Neuronal stem cell (in vitro differentiated cells): ENCODE measurements at regions not wholly inside any gene's neighbourhood (a gene's known extent, or its start where the extent isn't known, plus 50 kb on each side); places are given as distances from the start of the nearest gene placed in this dataset.

Source experiments
- DNase-seq: peaks from one replicate; pipeline ENCODE4 v3.0.0-alpha.2; 2013; ENCODE audit warnings: low spot score
- H2AFZ ChIP-seq: one replicate; pipeline ENCODE4 v1.6.1; 2013; ENCODE audit warnings: mild to moderate bottlenecking, low read length, inconsistent platforms
- H2AK5ac ChIP-seq: 2 replicates; pipeline ENCODE4 v1.6.1; 2013; ENCODE audit warnings: low read depth, mild to moderate bottlenecking, inconsistent platforms, low read length, moderate library complexity, mixed read lengths
- H2BK120ac ChIP-seq: 2 replicates; pipeline ENCODE4 v1.6.1; 2013; ENCODE audit warnings: low read depth, mild to moderate bottlenecking, inconsistent platforms, low read length, moderate library complexity, mixed read lengths
- H2BK12ac ChIP-seq: one replicate; pipeline ENCODE4 v1.6.1; 2013; ENCODE audit warnings: low read length, inconsistent platforms
- H2BK15ac ChIP-seq: 2 replicates; pipeline ENCODE4 v1.6.1; 2013; ENCODE audit warnings: mild to moderate bottlenecking, low read length, inconsistent platforms, mixed read lengths
- H2BK5ac ChIP-seq: one replicate; pipeline ENCODE4 v1.6.1; 2013; ENCODE audit warnings: inconsistent platforms, mild to moderate bottlenecking, low read length, moderate library complexity
- H3K14ac ChIP-seq: one replicate; pipeline ENCODE4 v1.6.1; 2013; ENCODE audit warnings: low read length, inconsistent platforms
- H3K18ac ChIP-seq: 2 replicates; pipeline ENCODE4 v1.6.1; 2013; ENCODE audit warnings: low read length, inconsistent platforms
- H3K23ac ChIP-seq: 2 replicates; pipeline ENCODE4 v1.6.1; 2013; ENCODE audit warnings: low read depth, mild to moderate bottlenecking, mixed read lengths, low read length, inconsistent platforms; ENCODE audit not compliant: poor library complexity
- H3K27ac ChIP-seq: replicated peaks from 3 replicates; pipeline ENCODE4 v1.5.1; 2013; ENCODE audit warnings: low read length, inconsistent platforms
- H3K27me3 ChIP-seq, 3 experiments: 2 replicates each; pipeline ENCODE4 v1.6.1; 2013; ENCODE audit warnings: low read length in 3 of 3, mild to moderate bottlenecking in 2 of 3, inconsistent platforms in 1 of 3, low read depth in 1 of 3, mixed read lengths in 1 of 3, moderate library complexity in 1 of 3; ENCODE audit not compliant: control insufficient read depth in 3 of 3, insufficient read depth in 3 of 3
- H3K36me3 ChIP-seq, 2 donors: replicated peaks in 1 of 2; 2 replicates each; pipeline ENCODE4 v1.6.1; 2013; ENCODE audit warnings: low read length in 2 of 2; ENCODE audit not compliant: control insufficient read depth in 2 of 2, insufficient read depth in 2 of 2
- H3K4ac ChIP-seq: 2 replicates; pipeline ENCODE4 v1.6.1; 2013; ENCODE audit warnings: inconsistent platforms, mild to moderate bottlenecking, low read length, moderate library complexity
- H3K4me1 ChIP-seq, 2 donors: 1 replicate in 1 of 2; 2 replicates in 1 of 2; pipeline ENCODE4 v1.6.1; 2013; ENCODE audit warnings: low read length in 2 of 2, low read depth in 1 of 2; ENCODE audit not compliant: control insufficient read depth in 2 of 2, insufficient read depth in 1 of 2
- H3K4me2 ChIP-seq: one replicate; pipeline ENCODE4 v1.6.1; 2013; ENCODE audit warnings: mild to moderate bottlenecking, low read length, inconsistent platforms; ENCODE audit not compliant: insufficient read depth, poor library complexity, severe bottlenecking
- H3K4me3 ChIP-seq, 2 donors: 2 replicates each; pipeline ENCODE4 v1.5.1; 2013; ENCODE audit warnings: low read length in 2 of 2, mild to moderate bottlenecking in 2 of 2, inconsistent platforms in 1 of 2, moderate library complexity in 1 of 2
- H3K79me1 ChIP-seq: one replicate; pipeline ENCODE4 v1.6.1; 2013; ENCODE audit warnings: low read depth, mild to moderate bottlenecking, inconsistent platforms, low read length, moderate library complexity
- H3K9ac ChIP-seq: one replicate; pipeline ENCODE4 v1.6.1; 2013; ENCODE audit warnings: mild to moderate bottlenecking, low read depth, low read length, inconsistent platforms; ENCODE audit not compliant: poor library complexity
- H3K9me3 ChIP-seq, 2 donors: replicated peaks in 1 of 2; 2 replicates each; pipeline versions ENCODE3 to v1.6.1; 2013; ENCODE audit warnings: low read length in 2 of 2, mild to moderate bottlenecking in 2 of 2, inconsistent platforms in 1 of 2, low read depth in 1 of 2, mixed read lengths in 1 of 2, moderate library complexity in 1 of 2; ENCODE audit not compliant: control insufficient read depth in 2 of 2, insufficient read depth in 1 of 2
- H4K8ac ChIP-seq: one replicate; pipeline ENCODE4 v1.6.1; 2013; ENCODE audit warnings: low read depth, mild to moderate bottlenecking, inconsistent platforms, low read length, moderate library complexity
- H4K91ac ChIP-seq: one replicate; pipeline ENCODE4 v1.6.1; 2013; ENCODE audit warnings: low read length, low read depth, mild to moderate bottlenecking, inconsistent platforms; ENCODE audit not compliant: poor library complexity
- WGBS, 2 donors: extraction: QIAGEN DNeasy Blood & Tissue Kit; methylation state at CpG; one replicate each; pipeline ENCODE4 v1.1.7; 2013; ENCODE audit warnings: missing lambda C conversion rate in 2 of 2, mixed read lengths in 1 of 2; ENCODE audit not compliant: insufficient read length in 2 of 2, insufficient replicate concordance in 1 of 2; ENCODE audit errors: extremely low coverage in 2 of 2; 5-methylcytosine and 5-hydroxymethylcytosine counted together

DNA sequence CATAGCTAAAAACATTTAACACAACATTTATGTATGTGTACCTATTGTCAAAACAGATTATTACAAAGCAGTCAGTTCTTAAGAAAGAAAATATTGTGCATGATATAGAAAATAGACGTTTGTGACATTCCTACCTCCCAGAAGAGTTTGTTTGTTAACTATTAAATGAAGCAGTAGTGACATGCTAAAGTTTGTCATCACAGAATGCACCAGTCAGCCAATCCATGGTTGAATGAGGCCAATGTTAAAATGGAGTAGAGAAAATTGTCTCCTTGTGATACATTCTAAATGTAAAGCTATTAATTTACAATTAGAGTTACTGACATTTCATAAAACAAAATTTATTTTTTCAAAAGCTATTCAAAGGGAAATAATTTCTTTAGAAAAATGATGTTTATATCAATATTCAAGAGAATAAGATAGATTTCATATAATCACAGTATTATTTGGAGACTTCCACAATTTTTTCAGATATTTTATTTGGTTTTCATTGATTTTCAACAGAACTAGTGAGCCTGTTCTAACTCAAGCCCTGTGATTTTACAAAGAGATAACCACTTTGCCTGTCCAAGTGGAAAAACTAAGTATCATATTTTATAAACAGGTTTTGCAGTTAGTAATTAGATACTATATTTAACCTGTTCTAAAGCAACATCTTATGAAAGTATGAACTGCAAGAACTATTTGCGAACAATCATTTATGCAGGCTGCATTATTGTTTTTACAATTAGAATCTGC is 176.8 kb downstream of the ISL1 start:
- no peak overlapping the region for H2AFZ ChIP-seq
- no CpG with 5 or more reads among the region's 2 CpGs for WGBS, 2 donors
- H3K23ac ChIP-seq: no peak overlapping the region
- no peaks in the 10 kb centered on the region for H3K9me3 ChIP-seq
- no peak overlapping the region for H4K8ac ChIP-seq
- no peak overlapping the region for H2BK120ac ChIP-seq
- no peak overlapping the region for H3K18ac ChIP-seq
- H3K4ac ChIP-seq: no peak overlapping the region
- H3K27ac ChIP-seq: no peak overlapping the region
- H2BK5ac ChIP-seq: no peak overlapping the region
- no peak overlapping the region for H4K91ac ChIP-seq
- H3K79me1 ChIP-seq: no peaks in the 10 kb centered on the region
- H3K4me3 ChIP-seq: no peak overlapping the region
- H3K27me3 ChIP-seq: no peaks in the 10 kb centered on the region
- no peak overlapping the region for H2BK15ac ChIP-seq
- H3K36me3 ChIP-seq: no peaks in the 10 kb centered on the region
- H2AK5ac ChIP-seq: no peak overlapping the region
- no peak for DNase-seq
- H3K14ac ChIP-seq: no peak overlapping the region
- no peak overlapping the region for H3K4me2 ChIP-seq
- H3K9ac ChIP-seq: no peak overlapping the region
- H2BK12ac ChIP-seq: no peak overlapping the region
- no peaks in the 10 kb centered on the region for H3K4me1 ChIP-seq

DNA sequence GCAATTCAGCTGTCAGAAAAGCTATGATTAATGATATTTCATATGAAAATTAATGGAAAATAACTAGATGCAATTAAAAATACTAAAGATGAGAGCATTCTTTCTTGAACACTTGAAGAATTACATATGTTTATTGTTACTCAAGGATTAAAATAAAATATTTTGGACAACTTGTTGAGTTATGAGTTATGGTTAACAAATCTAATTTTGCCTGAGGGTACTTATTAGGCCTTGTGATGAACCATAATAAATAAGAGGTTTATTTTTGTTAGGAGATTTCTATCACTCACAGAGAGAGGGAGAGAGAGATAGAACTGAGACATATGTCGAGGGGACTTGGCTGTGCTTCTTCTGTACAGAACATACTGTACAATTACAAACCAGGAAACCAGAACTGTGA is 183.7 kb downstream of the ISL1 start:
- DNase-seq: no peak
- H3K9me3 ChIP-seq: no peaks in the 10 kb centered on the region
- H2AK5ac ChIP-seq: no peak overlapping the region
- no peaks in the 10 kb centered on the region for H3K36me3 ChIP-seq
- no peak overlapping the region for H3K4me3 ChIP-seq
- no peak overlapping the region for H3K27ac ChIP-seq
- no peak overlapping the region for H4K91ac ChIP-seq
- no peak overlapping the region for H3K9ac ChIP-seq
- no peak overlapping the region for H2BK120ac ChIP-seq
- H2BK5ac ChIP-seq: no peak overlapping the region
- H3K79me1 ChIP-seq: no peaks in the 10 kb centered on the region
- no peaks in the 10 kb centered on the region for H3K27me3 ChIP-seq
- H3K4me1 ChIP-seq: no peaks in the 10 kb centered on the region
- no peak overlapping the region for H2AFZ ChIP-seq
- H3K4ac ChIP-seq: no peak overlapping the region
- H2BK12ac ChIP-seq: no peak overlapping the region
- no peak overlapping the region for H3K23ac ChIP-seq
- no peak overlapping the region for H4K8ac ChIP-seq
- no CpG with 5 or more reads among the region's 1 CpG for WGBS, 2 donors
- H3K18ac ChIP-seq: no peak overlapping the region
- no peak overlapping the region for H3K4me2 ChIP-seq
- H3K14ac ChIP-seq: no peak overlapping the region
- H2BK15ac ChIP-seq: no peak overlapping the region

- Histone ChIP-seq H2AFZ (no peak overlapping the region), H3K27ac (no peak overlapping the region), H3K4me1 (no peaks in the 10 kb centered on the region), H3K14ac (no peak overlapping the region), H4K8ac (no peak overlapping the region), H2AK5ac (no peak overlapping the region), H3K9ac (no peak overlapping the region), H2BK5ac (no peak overlapping the region), H3K18ac (no peak overlapping the region), H2BK120ac (no peak overlapping the region), H3K36me3 (no peaks in the 10 kb centered on the region), H2BK15ac (no peak overlapping the region), H3K4me2 (no peak overlapping the region), H3K79me1 (no peaks in the 10 kb centered on the region), H3K27me3 (no peaks in the 10 kb centered on the region), H2BK12ac (no peak overlapping the region), H3K23ac (no peak overlapping the region), H3K4me3 (no peak overlapping the region), H3K9me3 (no peaks in the 10 kb centered on the region), H4K91ac (no peak overlapping the region), H3K4ac (no peak overlapping the region)
- DNase-seq: no peak
Observed at GRCh38 chr5:51567636-51568035, 184.4 kb downstream of the ISL1 start.

GRCh38 chr5:51573835-51574234 is 190.6 kb downstream of the ISL1 start:
- no peak overlapping the region for H2BK12ac ChIP-seq
- no peak overlapping the region for H3K4ac ChIP-seq
- no peak overlapping the region for H3K4me2 ChIP-seq
- no peak overlapping the region for H2BK15ac ChIP-seq
- no peak overlapping the region for H2BK5ac ChIP-seq
- no peak overlapping the region for H3K14ac ChIP-seq
- H3K4me3 ChIP-seq: no peak overlapping the region
- H3K9me3 ChIP-seq: no peaks in the 10 kb centered on the region
- no peak overlapping the region for H3K27ac ChIP-seq
- no peaks in the 10 kb centered on the region for H3K4me1 ChIP-seq
- H2BK120ac ChIP-seq: no peak overlapping the region
- H3K9ac ChIP-seq: no peak overlapping the region
- no peak overlapping the region for H4K8ac ChIP-seq
- H4K91ac ChIP-seq: no peak overlapping the region
- no peaks in the 10 kb centered on the region for H3K27me3 ChIP-seq
- H3K36me3 ChIP-seq: no peaks in the 10 kb centered on the region
- no peaks in the 10 kb centered on the region for H3K79me1 ChIP-seq
- H3K23ac ChIP-seq: no peak overlapping the region
- H2AFZ ChIP-seq: no peak overlapping the region
- no CpG with 5 or more reads among the region's 5 CpGs for WGBS, 2 donors
- no peak overlapping the region for H2AK5ac ChIP-seq
- no peak overlapping the region for H3K18ac ChIP-seq
- no peak for DNase-seq
